HFFc6 (cell line): ENCODE measurements at regions not wholly inside any gene's neighbourhood (a gene's known extent, or its start where the extent isn't known, plus 50 kb on each side); places are given as distances from the start of the nearest gene placed in this dataset.

Experiments used
- DNase-seq: peaks from one replicate; pipeline ENCODE4 v3.0.0-alpha.2; 2018
- H3K27ac Mint-ChIP-seq: 2 replicates; pipeline ENCODE4 v1.8.0; 2020; ENCODE audit warnings: mild to moderate bottlenecking, mixed read lengths
- H3K27me3 Mint-ChIP-seq: 2 replicates; pipeline ENCODE4 v1.8.0; 2021; ENCODE audit warnings: mild to moderate bottlenecking, moderate library complexity, mixed read lengths; ENCODE audit not compliant: insufficient read depth
- H3K36me3 Mint-ChIP-seq: 2 replicates; pipeline ENCODE4 v1.8.0; 2021; ENCODE audit warnings: low read depth, mixed read lengths
- H3K4me1 Mint-ChIP-seq: 2 replicates; pipeline ENCODE4 v1.8.0; 2020; ENCODE audit warnings: low read depth, mixed read lengths
- H3K4me3 Mint-ChIP-seq: 2 replicates; pipeline ENCODE4 v1.8.0; 2020; ENCODE audit warnings: mild to moderate bottlenecking, moderate library complexity, mixed read lengths
- H3K9me3 Mint-ChIP-seq: 2 replicates; pipeline ENCODE4 v1.8.0; 2020; ENCODE audit warnings: mild to moderate bottlenecking, mixed read lengths
- CTCF ChIP-seq: fragments of 200-600 bp; sonication (generic); IDR thresholded peaks from 2 replicates; pipeline ENCODE4 v1.5.0; 2021; ENCODE audit warnings: antibody characterized with exemption, mild to moderate bottlenecking

GRCh38 chr11:116052603-116053547, 548.7 kb upstream of the CADM1 start:
- Mint-ChIP-seq H3K9me3 (peaks cover 68% of the 10 kb centered on the region), H3K4me3 (no peak overlapping the region), H3K27ac (no peak overlapping the region), H3K4me1 (no peaks in the 10 kb centered on the region), H3K36me3 (no peaks in the 10 kb centered on the region; the same call in 1 of the 2 replicates), H3K27me3 (no peaks in the 10 kb centered on the region)
- no peak for DNase-seq
- TF ChIP-seq CTCF = no peak

- no peak for DNase-seq
- H3K9me3 Mint-ChIP-seq = peaks cover 76% of the 10 kb centered on the region
Observed at GRCh38 chr11:116051494-116051893, 547.3 kb upstream of the CADM1 start.

DNA sequence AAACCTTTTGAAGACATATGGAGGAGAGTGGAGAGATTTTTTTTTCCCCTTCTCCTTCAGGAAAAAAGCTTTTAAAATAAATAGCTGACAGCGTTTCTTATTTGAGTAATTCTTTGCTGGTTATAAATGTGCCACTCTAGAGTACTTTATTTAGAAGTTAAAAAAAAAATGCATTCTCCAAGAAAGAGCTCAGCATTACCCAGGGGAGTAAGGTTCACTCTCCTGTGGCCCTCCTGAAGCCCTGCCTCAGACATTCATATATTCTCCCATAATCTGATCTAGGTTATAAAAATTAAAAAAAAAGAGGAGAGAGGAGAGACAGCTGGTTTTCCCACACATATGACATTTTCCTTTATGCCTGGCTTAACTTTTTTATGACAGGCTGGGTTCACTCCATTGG, 545.2 kb upstream of the CADM1 start:
- DNase-seq = no peak
- no peaks in the 10 kb centered on the region for H3K27me3 Mint-ChIP-seq
- no peaks in the 10 kb centered on the region for H3K4me1 Mint-ChIP-seq
- no peak overlapping the region for H3K4me3 Mint-ChIP-seq
- peaks cover 86% of the 10 kb centered on the region for H3K9me3 Mint-ChIP-seq
- H3K27ac Mint-ChIP-seq = no peak overlapping the region
- no peak for TF ChIP-seq CTCF
- H3K36me3 Mint-ChIP-seq = no peaks in the 10 kb centered on the region; the same call in 1 of the 2 replicates

More at GRCh38 chr11:116051494-116051893, 547.3 kb upstream of the CADM1 start:
- Mint-ChIP-seq H3K27ac (no peak overlapping the region), H3K4me3 (no peak overlapping the region), H3K27me3 (no peaks in the 10 kb centered on the region), H3K4me1 (no peaks in the 10 kb centered on the region), H3K36me3 (no peaks in the 10 kb centered on the region; the same call in 1 of the 2 replicates)
- no peak for TF ChIP-seq CTCF

GRCh38 chr11:116046127-116046526, 541.9 kb upstream of the CADM1 start:
- Mint-ChIP-seq H3K9me3 (peaks cover 86% of the 10 kb centered on the region), H3K27me3 (no peaks in the 10 kb centered on the region), H3K36me3 (no peaks in the 10 kb centered on the region; the same call in 1 of the 2 replicates), H3K27ac (no peak overlapping the region), H3K4me3 (no peak overlapping the region), H3K4me1 (no peaks in the 10 kb centered on the region)
- no peak for TF ChIP-seq CTCF
- no peak for DNase-seq

- peaks cover 76% of the 10 kb centered on the region for H3K9me3 Mint-ChIP-seq
- no peaks in the 10 kb centered on the region for H3K4me1 Mint-ChIP-seq
- no peak for DNase-seq
- no peak overlapping the region for H3K4me3 Mint-ChIP-seq
- H3K27ac Mint-ChIP-seq = no peak overlapping the region
- no peak for TF ChIP-seq CTCF
- no peaks in the 10 kb centered on the region; the same call in 1 of the 2 replicates for H3K36me3 Mint-ChIP-seq
- no peaks in the 10 kb centered on the region for H3K27me3 Mint-ChIP-seq
Observed at GRCh38 chr11:116044941-116045340, 540.7 kb upstream of the CADM1 start.
